Common myeloid progenitor, CD34-positive (primary cell): ENCODE measurements at regions not wholly inside any gene's neighbourhood (a gene's known extent, or its start where the extent isn't known, plus 50 kb on each side); places are given as distances from the start of the nearest gene placed in this dataset.

ENCODE experiments used
- CTCF ChIA-PET: fragments of 350-600 bp; sonication (Branson Sonifier 250); formaldehyde crosslinking; loops from one replicate; lab custom pipeline; 2021; ENCODE audit warnings: antibody characterized with exemption; lab: Charles Lee
- POLR2A ChIA-PET: fragments of 350-600 bp; sonication (Branson Sonifier 250); formaldehyde crosslinking; loops from one replicate; lab custom pipeline; 2021; ENCODE audit warnings: antibody characterized with exemption; lab: Charles Lee
- DNase-seq, 3 donors: peaks; one replicate each; pipeline versions ENCODE4 v3.0.0 to v3.0.0-alpha.2; 2013
- H3K27ac ChIP-seq, 2 experiments: 1 replicate in 1 of 2; 2 replicates in 1 of 2; pipeline ENCODE4 v1.7.0; 2013; ENCODE audit warnings: inconsistent platforms in 2 of 2, low read length in 2 of 2, mild to moderate bottlenecking in 2 of 2, low read depth in 1 of 2, moderate library complexity in 1 of 2; ENCODE audit not compliant: severe bottlenecking in 2 of 2, insufficient read depth in 1 of 2, poor library complexity in 1 of 2
- H3K27me3 ChIP-seq, 5 experiments: replicated peaks in 2 of 5; 1 replicate in 3 of 5; 2 replicates in 2 of 5; pipeline versions ENCODE4 v1.6.1 to v1.7.0; 2013; ENCODE audit warnings: low read length in 4 of 5, mild to moderate bottlenecking in 2 of 5, moderate library complexity in 2 of 5, inconsistent platforms in 1 of 5; ENCODE audit not compliant: insufficient read depth in 5 of 5, control insufficient read depth in 4 of 5
- H3K36me3 ChIP-seq, 4 experiments: 1 replicate in 2 of 4; 2 replicates in 2 of 4; pipeline versions ENCODE4 v1.6.1 to v1.7.0; 2013; ENCODE audit warnings: low read length in 3 of 4, control low read depth in 1 of 4, mild to moderate bottlenecking in 1 of 4; ENCODE audit not compliant: control insufficient read depth in 4 of 4, insufficient read depth in 4 of 4
- H3K4me1 ChIP-seq, 4 experiments: 1 replicate in 3 of 4; 2 replicates in 1 of 4; pipeline versions ENCODE4 v1.6.1 to v1.7.1; 2013; ENCODE audit warnings: low read length in 3 of 4, mild to moderate bottlenecking in 3 of 4, control low read depth in 1 of 4, inconsistent platforms in 1 of 4, moderate library complexity in 1 of 4; ENCODE audit not compliant: control insufficient read depth in 4 of 4, insufficient read depth in 4 of 4; ENCODE audit errors: control extremely low read depth in 1 of 4
- H3K4me3 ChIP-seq, 7 experiments: 1 replicate in 4 of 7; 2 replicates in 3 of 7; pipeline versions ENCODE4 v1.5.1 to v1.7.0; 2013; ENCODE audit warnings: mild to moderate bottlenecking in 7 of 7, low read length in 6 of 7, moderate library complexity in 6 of 7, inconsistent platforms in 2 of 7, low read depth in 2 of 7, control low read depth in 1 of 7; ENCODE audit not compliant: insufficient read depth in 4 of 7, control insufficient read depth in 1 of 7; ENCODE audit errors: extremely low read depth in 1 of 7
- H3K9me3 ChIP-seq, 5 experiments: 1 replicate in 4 of 5; 2 replicates in 1 of 5; pipeline versions ENCODE4 v1.6.1 to v1.7.1; 2013; ENCODE audit warnings: low read length in 4 of 5, mild to moderate bottlenecking in 2 of 5, inconsistent platforms in 1 of 5, low read depth in 1 of 5, moderate library complexity in 1 of 5; ENCODE audit not compliant: control insufficient read depth in 4 of 5, insufficient read depth in 2 of 5; ENCODE audit errors: control extremely low read depth in 1 of 5
- WGBS: methylation state at CpG from one replicate; pipeline ENCODE4 v1.1.5; 2013; ENCODE audit not compliant: insufficient coverage; 5-methylcytosine and 5-hydroxymethylcytosine counted together

DNA sequence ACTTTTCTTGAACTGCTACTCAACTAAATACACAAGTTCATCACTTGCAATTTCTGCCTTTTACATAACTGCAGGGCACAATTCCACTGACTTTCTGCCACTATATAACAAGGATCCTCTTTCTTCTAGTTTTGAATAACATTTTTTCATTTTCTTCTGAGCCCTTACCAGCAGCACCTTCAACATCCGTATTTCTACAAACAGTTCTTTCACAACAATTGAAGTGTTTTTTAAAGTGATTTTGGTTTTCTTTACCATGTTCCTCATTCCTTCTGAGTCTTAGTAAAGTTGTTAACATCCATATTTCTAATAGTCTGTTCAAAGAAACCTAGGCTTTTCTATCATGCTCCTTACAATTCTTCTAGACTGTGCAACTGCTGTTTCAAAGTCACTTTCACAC lies 127.2 kb upstream of the PITX1 start:
- Histone ChIP-seq H3K4me3 (no peak overlapping the region), H3K36me3 (no peaks in the 10 kb centered on the region), H3K9me3 (peaks cover 0 to 34% (median 10%) of the 10 kb centered on the region in 5 experiments), H3K4me1 (no peaks in the 10 kb centered on the region), H3K27ac (no peak overlapping the region), H3K27me3 (peaks cover 2 to 17% (median 5%) of the 10 kb centered on the region in 5 experiments)
- POLR2A ChIA-PET: no interaction called here
- WGBS: no CpG with 5 or more reads among the region's 1 CpG
- CTCF ChIA-PET: no interaction called here
- DNase-seq: no peak

DNA sequence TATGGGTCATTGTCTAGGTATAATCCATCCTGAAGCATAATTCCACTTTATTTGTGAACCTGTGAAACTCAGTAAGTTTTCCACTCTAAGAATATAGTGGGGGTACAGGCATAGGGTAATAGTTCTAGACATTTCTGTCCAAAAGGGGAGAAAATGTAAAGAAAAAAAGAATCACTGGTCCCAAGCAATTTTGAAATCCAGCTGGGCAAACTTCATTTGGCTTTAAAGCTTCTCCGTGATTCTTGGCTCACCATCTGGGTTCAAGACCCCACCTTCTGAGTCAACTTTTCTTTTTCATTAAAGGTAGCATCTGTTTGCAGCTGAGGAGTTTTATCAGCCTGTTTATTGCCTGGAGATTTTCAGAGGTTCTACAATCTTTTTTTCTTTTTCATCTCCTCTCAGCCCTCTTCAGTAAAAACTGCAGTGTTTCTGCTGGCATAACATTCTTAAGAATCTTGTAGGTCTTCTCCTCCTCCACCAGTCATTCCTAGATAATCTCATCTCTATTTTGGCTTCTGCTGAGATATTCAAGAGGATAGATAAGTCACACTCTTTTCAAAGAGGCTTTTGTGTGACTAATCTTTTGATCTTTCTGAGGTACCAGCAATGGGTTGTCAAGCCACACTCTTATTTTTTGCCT lies 126.1 kb upstream of the PITX1 start:
- peaks cover 0 to 34% (median 10%) of the 10 kb centered on the region in 5 experiments for H3K9me3 ChIP-seq
- DNase-seq: no peak
- ChIA-PET POLR2A (no interaction called here), CTCF (interaction anchor here (1.1 kb wide), 1 partner anchor 24 kb away, joined by 3 read pairs; no protein-coding TSS in a partner anchor)
- H3K27me3 ChIP-seq: peaks cover 0 to 17% (median 5%) of the 10 kb centered on the region in 5 experiments
- no peak overlapping the region for H3K4me3 ChIP-seq
- no peak overlapping the region for H3K27ac ChIP-seq
- WGBS: 100% methylated on average over 1 of the region's 1 CpG
- no peaks in the 10 kb centered on the region for H3K36me3 ChIP-seq
- no peaks in the 10 kb centered on the region for H3K4me1 ChIP-seq

- Histone ChIP-seq H3K27ac (no peak overlapping the region), H3K9me3 (peaks cover 0 to 34% (median 10%) of the 10 kb centered on the region in 5 experiments), H3K4me1 (no peaks in the 10 kb centered on the region), H3K27me3 (peaks cover 0 to 17% (median 8%) of the 10 kb centered on the region in 5 experiments), H3K36me3 (no peaks in the 10 kb centered on the region), H3K4me3 (no peak overlapping the region)
- CTCF ChIA-PET: interaction anchor here (1.1 kb wide), 1 partner anchor 25 kb away, joined by 3 read pairs; no protein-coding TSS in a partner anchor
- POLR2A ChIA-PET: no interaction called here
- no CpG with 5 or more reads among the region's 1 CpG for whole genome bisulfite sequencing
- DNase-seq: no peak
Observed at GRCh38 chr5:135159626-135160025, 125.6 kb upstream of the PITX1 start.

DNA sequence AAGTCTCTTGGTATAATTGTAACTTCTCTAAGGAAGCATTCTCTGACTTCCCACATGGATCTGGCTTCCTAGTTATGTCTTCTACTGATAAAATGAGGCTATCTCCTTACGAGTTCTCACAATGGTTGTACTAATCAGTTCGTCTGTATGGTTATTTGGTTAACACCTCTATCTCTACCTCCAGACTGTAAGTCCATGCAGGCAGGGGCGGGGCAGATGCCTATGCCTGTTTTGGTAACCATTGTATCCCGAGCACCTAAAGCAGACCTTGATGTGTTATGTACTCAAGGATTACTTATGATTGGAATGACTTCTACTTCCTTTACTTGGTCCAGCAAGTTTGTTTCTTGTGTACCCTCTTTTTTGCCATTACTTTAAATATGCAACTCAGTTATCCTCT lies 125.0 kb upstream of the PITX1 start:
- Histone ChIP-seq H3K9me3 (peaks cover 0 to 34% (median 10%) of the 10 kb centered on the region in 5 experiments), H3K27me3 (peaks cover 0 to 19% (median 8%) of the 10 kb centered on the region in 5 experiments), H3K27ac (no peak overlapping the region), H3K4me3 (no peak overlapping the region), H3K36me3 (no peaks in the 10 kb centered on the region), H3K4me1 (no peaks in the 10 kb centered on the region)
- CTCF ChIA-PET: no interaction called here
- 100% methylated on average over 2 of the region's 4 CpGs for WGBS
- DNase-seq: no peak
- POLR2A ChIA-PET: no interaction called here

GRCh38 chr5:135158314-135158697 lies 124.3 kb upstream of the PITX1 start:
- CTCF ChIA-PET: no interaction called here
- no peak overlapping the region for H3K27ac ChIP-seq
- POLR2A ChIA-PET: no interaction called here
- DNase-seq: no peak
- peaks cover 0 to 34% (median 10%) of the 10 kb centered on the region in 5 experiments for H3K9me3 ChIP-seq
- 100% methylated on average over 1 of the region's 1 CpG for WGBS
- peaks cover 0 to 19% (median 8%) of the 10 kb centered on the region in 5 experiments for H3K27me3 ChIP-seq
- H3K36me3 ChIP-seq: no peaks in the 10 kb centered on the region
- H3K4me3 ChIP-seq: no peak overlapping the region
- H3K4me1 ChIP-seq: no peaks in the 10 kb centered on the region

- ChIA-PET CTCF (no interaction called here), POLR2A (no interaction called here)
- H3K27ac ChIP-seq: no peak overlapping the region
- no peaks in the 10 kb centered on the region for H3K4me1 ChIP-seq
- peaks cover 0 to 34% (median 10%) of the 10 kb centered on the region in 5 experiments for H3K9me3 ChIP-seq
- WGBS: 100% methylated on average over 3 of the region's 6 CpGs
- H3K27me3 ChIP-seq: peaks cover 0 to 12% (median 7%) of the 10 kb centered on the region in 5 experiments
- H3K36me3 ChIP-seq: no peaks in the 10 kb centered on the region
- DNase-seq: no peak
- H3K4me3 ChIP-seq: no peak overlapping the region
Observed at GRCh38 chr5:135157421-135158313, 123.6 kb upstream of the PITX1 start.
